GM23248 (cell line): ENCODE measurements at regions not wholly inside any gene's neighbourhood (a gene's known extent, or its start where the extent isn't known, plus 50 kb on each side); places are given as distances from the start of the nearest gene placed in this dataset.
"Not testable (repeated sequence)": the region's sequence is repeated elsewhere in the genome, so short reads cannot be mapped to it uniquely, and the experiment has no call there.

Experiments used
- EZH2 ChIP-seq: fragments of 200-600 bp; sonication (generic); IDR thresholded peaks from 2 replicates; pipeline ENCODE4 v1.6.1; 2018; ENCODE audit warnings: antibody characterized with exemption, mild to moderate bottlenecking; ENCODE audit not compliant: insufficient read depth, poor library complexity, severe bottlenecking
- EZH2phosphoT487 ChIP-seq: fragments of 200-600 bp; sonication (generic); IDR thresholded peaks from 2 replicates; pipeline ENCODE4 v1.6.1; 2018; ENCODE audit warnings: antibody characterized with exemption, moderate library complexity, mild to moderate bottlenecking, low read depth; ENCODE audit not compliant: insufficient read depth

- TF ChIP-seq EZH2phosphoT487, EZH2: not testable (repeated sequence)
These were observed 131.9 kb upstream of the ZC3H15 start for GRCh38 chr2:186354160-186354559.
